GM19043 (cell line): ENCODE measurements at regions not wholly inside any gene's neighbourhood (a gene's known extent, or its start where the extent isn't known, plus 50 kb on each side); places are given as distances from the start of the nearest gene placed in this dataset.
"Not testable (repeated sequence)": the region's sequence is repeated elsewhere in the genome, so short reads cannot be mapped to it uniquely, and the experiment has no call there.

Experiments used
- ATAC-seq: cut with Tn5 transposase; IDR thresholded peaks from one replicate; pipeline ENCODE4 v1.9.1; 2021; ENCODE audit warnings: low read depth; ENCODE audit not compliant: unreplicated experiment

- ATAC-seq = no peak
Measured at GRCh38 chr1:38677756-38678155, 181.8 kb downstream of the RRAGC start.

- no peak for ATAC-seq
Measured at GRCh38 chr1:38677311-38677710, 182.3 kb downstream of the RRAGC start.

GRCh38 chr1:38672692-38673091 is 186.9 kb downstream of the RRAGC start:
- no peak for ATAC-seq

GRCh38 chr1:38671221-38671620 is 188.4 kb downstream of the RRAGC start:
- ATAC-seq = no peak

- no peak for ATAC-seq
Measured at GRCh38 chr1:38670544-38671122, 188.9 kb downstream of the RRAGC start.

GRCh38 chr1:38667626-38668025 is 191.9 kb downstream of the RRAGC start:
- no peak for ATAC-seq

- ATAC-seq = no peak
Measured at GRCh38 chr1:38662126-38662525, 197.4 kb downstream of the RRAGC start.

- ATAC-seq = no peak
Measured at GRCh38 chr1:38658883-38659282, 200.7 kb downstream of the RRAGC start.

- no peak for ATAC-seq
Measured at GRCh38 chr1:38657873-38658272, 201.7 kb downstream of the RRAGC start.

- no peak for ATAC-seq
Measured at GRCh38 chr1:38657207-38657840, 202.2 kb downstream of the RRAGC start.

- ATAC-seq = no peak
Measured at GRCh38 chr1:38656726-38657125, 202.8 kb downstream of the RRAGC start.

- ATAC-seq = no peak
Measured at GRCh38 chr1:38652217-38652616, 207.4 kb downstream of the RRAGC start.

- ATAC-seq = no peak
Measured at GRCh38 chr1:38651669-38652068, 207.9 kb downstream of the RRAGC start.

GRCh38 chr1:38648417-38648816 is 211.2 kb downstream of the RRAGC start:
- ATAC-seq = no peak

GRCh38 chr1:38647341-38647740 is 212.2 kb downstream of the RRAGC start:
- ATAC-seq = not testable (repeated sequence)

GRCh38 chr1:38644092-38644491 is 215.5 kb downstream of the RRAGC start:
- ATAC-seq = no peak

GRCh38 chr1:38641661-38642060 is 217.9 kb downstream of the RRAGC start:
- no peak for ATAC-seq

- no peak for ATAC-seq
Measured at GRCh38 chr1:38640371-38640770, 219.2 kb downstream of the RRAGC start.

- no peak for ATAC-seq
Measured at GRCh38 chr1:38628241-38628640, 231.3 kb downstream of the RRAGC start.

GRCh38 chr1:38625939-38626338 is 233.6 kb downstream of the RRAGC start:
- ATAC-seq = no peak

GRCh38 chr1:38624336-38625039 is 235.1 kb downstream of the RRAGC start:
- ATAC-seq = no peak

- no peak for ATAC-seq
Measured at GRCh38 chr1:38623529-38623928, 236.0 kb downstream of the RRAGC start.
